ENCODE measurements at regions not wholly inside any gene's neighbourhood (a gene's known extent, or its start where the extent isn't known, plus 50 kb on each side); places are given as distances from the start of the nearest gene placed in this dataset.

DNA sequence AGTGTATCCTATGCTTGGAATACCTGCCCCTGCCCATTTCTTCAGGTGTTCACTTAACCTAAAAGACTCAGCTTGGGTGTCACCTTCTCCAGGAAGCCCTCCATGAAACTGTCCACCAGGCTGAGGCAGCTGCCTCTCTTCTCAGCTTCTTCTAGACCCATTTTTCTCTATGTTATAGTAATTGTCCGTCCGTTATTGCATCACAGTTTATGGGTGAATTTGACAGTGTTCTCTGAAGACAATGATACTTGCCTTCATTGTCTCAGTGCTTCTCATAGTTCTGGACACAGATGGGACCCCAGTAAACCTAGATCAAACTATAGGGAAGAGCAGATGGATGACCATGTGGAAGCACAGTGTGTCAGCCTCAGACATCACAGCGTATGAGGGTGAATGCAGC is 238.0 kb upstream of the MOCS1 start (continued):
- no peak for TF ChIP-seq REST (IDR thresholded peaks at IDR 0.05; ENCODE audit: low read depth, low read length)
- TF ChIP-seq FOXJ3 (CRISPR knock-in tag; IDR thresholded peaks at IDR 0.05) = no peak
- TF ChIP-seq EZH2phosphoT487 (IDR thresholded peaks at IDR 0.05; ENCODE audit: borderline replicate concordance, low read depth) = no peak
- TF ChIP-seq, protein P1, sequence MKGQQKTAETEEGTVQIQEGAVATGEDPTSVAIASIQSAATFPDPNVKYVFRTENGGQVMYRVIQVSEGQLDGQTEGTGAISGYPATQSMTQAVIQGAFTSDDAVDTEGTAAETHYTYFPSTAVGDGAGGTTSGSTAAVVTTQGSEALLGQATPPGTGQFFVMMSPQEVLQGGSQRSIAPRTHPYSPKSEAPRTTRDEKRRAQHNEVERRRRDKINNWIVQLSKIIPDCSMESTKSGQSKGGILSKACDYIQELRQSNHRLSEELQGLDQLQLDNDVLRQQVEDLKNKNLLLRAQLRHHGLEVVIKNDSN (IDR thresholded peaks at IDR 0.05; ENCODE audit: borderline replicate concordance, low read depth) = no peak
- no peak for TF ChIP-seq GATA2 (CRISPR knock-in tag; IDR thresholded peaks at IDR 0.05)
- TF ChIP-seq ZBTB33 (IDR thresholded peaks at IDR 0.05; ENCODE audit: borderline replicate concordance, low read depth) = no peak

DNA sequence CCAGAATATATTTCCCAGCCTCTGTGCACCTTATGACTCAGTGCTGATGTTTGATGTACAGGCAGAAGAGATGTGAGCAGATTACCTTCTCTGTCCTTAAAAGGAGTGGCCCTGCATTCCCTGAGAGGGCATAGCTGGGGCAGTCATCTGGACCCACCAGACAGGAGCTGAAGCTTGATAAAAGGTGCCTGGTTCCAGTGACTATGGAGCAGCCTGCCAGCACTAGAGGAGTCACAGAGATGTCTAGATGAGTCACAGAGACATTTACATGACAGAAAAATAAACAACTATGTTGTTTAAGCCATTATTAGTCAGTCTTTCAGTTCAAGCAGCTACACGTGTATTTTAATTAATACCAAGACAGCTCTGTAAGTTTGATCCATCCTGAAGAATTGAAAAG is 237.1 kb upstream of the MOCS1 start:
- no peak for DNase-seq
- Histone ChIP-seq H3K4me3 (ENCODE audit: low read depth in 2 of 2, low read length in 1 of 2) (no peak overlapping the region), H3F3A (replicated peaks; ENCODE audit: insufficient read depth) (no peaks in the 10 kb centered on the region), H3K79me2 (ENCODE audit: insufficient read depth) (no peaks in the 10 kb centered on the region), H3K27me3 (ENCODE audit: insufficient read depth) (no peaks in the 10 kb centered on the region), H3K4me2 (no peak overlapping the region), H3K36me3 (replicated peaks in 1 of 2; ENCODE audit: control insufficient read depth in 1 of 2, insufficient read depth in 2 of 2, low read length in 1 of 2) (no peaks in the 10 kb centered on the region), H3K9me3 (no peaks in the 10 kb centered on the region), H3K9ac (no peak overlapping the region), H4K20me1 (ENCODE audit: insufficient read depth) (no peaks in the 10 kb centered on the region), H3K27ac (ENCODE audit: low read depth in 2 of 2, low read length in 1 of 2) (no peak overlapping the region), H3K9me2 (no peaks in the 10 kb centered on the region), H2AFZ (ENCODE audit: low read depth) (no peak overlapping the region), H3K4me1 (ENCODE audit: control insufficient read depth in 1 of 2, insufficient read depth in 2 of 2, low read depth in 1 of 2, low read length in 1 of 2) (no peaks in the 10 kb centered on the region; a peak in 1 of 4 replicates)
- no peak for TF ChIP-seq PBX3 (IDR thresholded peaks at IDR 0.05)
- no peak for TF ChIP-seq FOXJ3 (CRISPR knock-in tag; IDR thresholded peaks at IDR 0.05)
- no peak for TF ChIP-seq TEAD4 (IDR thresholded peaks at IDR 0.05; ENCODE audit: borderline replicate concordance, insufficient read depth)
- TF ChIP-seq EZH2phosphoT487 (IDR thresholded peaks at IDR 0.05; ENCODE audit: borderline replicate concordance, low read depth) = no peak
- no peak for TF ChIP-seq GABPA (IDR thresholded peaks at IDR 0.05; ENCODE audit: low read depth)
- TF ChIP-seq NRF1 (IDR thresholded peaks at IDR 0.05; ENCODE audit: low read depth, low read length) = no peak
- TF ChIP-seq CTCF (IDR thresholded peaks at IDR 0.05) = no peak
- no peak for TF ChIP-seq RCOR1 (IDR thresholded peaks at IDR 0.05; ENCODE audit: low read length)
- no peak for TF ChIP-seq TAF1 (IDR thresholded peaks at IDR 0.05; ENCODE audit: borderline replicate concordance, low read depth, low read length)
- no peak for TF ChIP-seq RFX5 (IDR thresholded peaks at IDR 0.05; ENCODE audit: low read length)
- TF ChIP-seq, protein P2, sequence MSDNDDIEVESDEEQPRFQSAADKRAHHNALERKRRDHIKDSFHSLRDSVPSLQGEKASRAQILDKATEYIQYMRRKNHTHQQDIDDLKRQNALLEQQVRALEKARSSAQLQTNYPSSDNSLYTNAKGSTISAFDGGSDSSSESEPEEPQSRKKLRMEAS (IDR thresholded peaks at IDR 0.05; ENCODE audit: low read depth) = no peak
- no peak for TF ChIP-seq JUND (IDR thresholded peaks at IDR 0.05)
- TF ChIP-seq RXRA (IDR thresholded peaks at IDR 0.05; ENCODE audit: borderline replicate concordance, low read depth) = no peak
- TF ChIP-seq SIN3A (IDR thresholded peaks at IDR 0.05; ENCODE audit: borderline replicate concordance, low read depth, low read length) = no peak
- TF ChIP-seq CHD2 (IDR thresholded peaks at IDR 0.05; ENCODE audit: low read length, partially characterized antibody) = no peak
- TF ChIP-seq YY1 (IDR thresholded peaks at IDR 0.05; ENCODE audit: low read depth) = no peak
- no peak for TF ChIP-seq TCF12 (IDR thresholded peaks at IDR 0.05)
- TF ChIP-seq POLR2AphosphoS5 (IDR thresholded peaks at IDR 0.05; ENCODE audit: low read depth, low read length) = no peak
- no peak for TF ChIP-seq ELF1 (IDR thresholded peaks at IDR 0.05)
- ChIA-PET POLR2A (no interaction called here), CTCF (no interaction called here)
- WGBS (ENCODE audit: low lambda C conversion rate) = 8% methylated on average over 1 of the region's 1 CpG
